GM18505 (cell line): ENCODE measurements at regions not wholly inside any gene's neighbourhood (a gene's known extent, or its start where the extent isn't known, plus 50 kb on each side); places are given as distances from the start of the nearest gene placed in this dataset.

Source experiments
- ATAC-seq: cut with Tn5 transposase; IDR thresholded peaks from one replicate; pipeline ENCODE4 v1.9.1; 2021; ENCODE audit not compliant: unreplicated experiment
- POLR2A ChIP-seq: IDR thresholded peaks from 4 replicates; pipeline ENCODE4 v1.6.1; 2011; ENCODE audit warnings: borderline replicate concordance; ENCODE audit not compliant: insufficient read depth, insufficient read length; ENCODE audit errors: extremely low read depth

DNA sequence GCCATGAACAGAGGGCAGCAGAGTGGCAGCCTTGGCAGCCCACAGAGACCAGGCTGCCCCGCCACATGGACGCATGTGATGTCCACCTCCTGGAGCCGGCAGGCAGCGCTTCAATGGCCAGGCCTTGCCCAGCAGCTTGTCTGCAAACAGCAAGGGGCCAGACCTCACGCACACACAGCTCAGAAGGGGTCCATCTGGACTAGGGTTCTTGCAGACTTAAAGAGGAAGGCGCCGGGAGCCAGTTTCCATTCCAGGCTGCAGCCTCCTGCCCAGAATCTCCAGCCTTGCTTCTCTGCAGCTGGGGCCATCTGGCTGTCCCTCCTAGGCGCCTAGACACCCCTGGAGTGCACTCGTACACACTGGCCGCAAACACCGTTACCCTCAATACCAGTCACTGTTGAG lies 91.9 kb upstream of the TMEM45B start:
- TF ChIP-seq POLR2A, result no peak

DNA sequence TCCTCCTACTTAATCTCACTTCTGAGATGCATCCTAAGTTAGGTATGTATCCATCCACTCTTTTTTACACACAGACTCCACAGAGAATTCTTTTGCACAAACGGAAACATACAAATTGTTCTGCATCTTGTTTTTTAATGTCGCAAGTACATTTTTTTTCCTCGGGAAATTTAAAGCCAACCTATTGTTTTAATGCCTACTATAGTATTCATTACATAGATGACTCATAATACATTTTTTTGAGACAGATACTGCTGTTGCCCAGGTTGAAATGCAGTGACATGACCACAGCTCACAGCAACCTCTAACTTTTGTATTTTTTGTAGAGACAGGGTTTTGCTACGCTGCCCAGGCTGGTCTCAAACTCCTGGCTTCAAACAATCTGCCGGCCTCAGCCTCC lies 90.8 kb upstream of the TMEM45B start:
- no peak for TF ChIP-seq POLR2A
- no peak for ATAC-seq

More for the DNA sequence above, 91.9 kb upstream of the TMEM45B start:
- ATAC-seq, result no peak

DNA sequence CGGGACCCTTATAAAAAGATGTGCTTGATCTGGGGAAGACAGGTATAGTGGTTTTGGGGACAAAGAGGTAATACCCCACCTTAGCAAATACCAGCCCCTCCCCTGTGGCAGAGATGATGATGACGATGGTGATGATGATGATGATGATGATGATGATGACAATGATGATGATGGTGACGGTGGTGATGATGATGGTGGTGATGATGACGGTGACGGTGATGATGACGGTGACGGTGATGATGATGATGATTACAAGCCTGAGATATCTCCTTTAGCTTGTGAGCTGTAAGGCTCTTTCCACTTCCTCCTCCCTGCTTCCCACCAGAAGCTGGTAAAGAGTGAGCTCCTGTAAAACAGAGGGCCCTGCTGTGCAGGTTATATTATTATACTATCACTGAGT lies 89.5 kb upstream of the TMEM45B start:
- ATAC-seq, result no peak
- TF ChIP-seq POLR2A, result no peak

DNA sequence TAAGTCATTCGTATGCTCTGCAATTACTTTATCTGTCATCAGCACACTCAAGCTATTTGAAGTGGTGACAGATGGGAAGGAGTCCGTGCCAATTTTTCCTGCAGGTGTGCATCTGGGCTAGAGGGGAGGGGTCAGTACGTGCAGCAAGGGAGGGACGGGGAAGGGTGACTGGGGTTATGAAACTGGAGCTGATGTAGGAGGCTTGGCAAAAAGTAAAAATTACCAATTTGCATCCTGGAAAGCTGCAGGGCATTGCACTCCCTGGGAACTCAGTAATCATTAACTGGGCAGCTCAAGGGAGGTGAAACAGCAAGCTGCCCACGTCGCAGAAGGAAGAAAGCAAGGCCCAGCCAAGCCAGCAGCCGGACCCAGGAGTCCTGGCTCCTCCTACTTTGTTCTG lies 87.1 kb upstream of the TMEM45B start:
- no peak for TF ChIP-seq POLR2A
- no peak for ATAC-seq

DNA sequence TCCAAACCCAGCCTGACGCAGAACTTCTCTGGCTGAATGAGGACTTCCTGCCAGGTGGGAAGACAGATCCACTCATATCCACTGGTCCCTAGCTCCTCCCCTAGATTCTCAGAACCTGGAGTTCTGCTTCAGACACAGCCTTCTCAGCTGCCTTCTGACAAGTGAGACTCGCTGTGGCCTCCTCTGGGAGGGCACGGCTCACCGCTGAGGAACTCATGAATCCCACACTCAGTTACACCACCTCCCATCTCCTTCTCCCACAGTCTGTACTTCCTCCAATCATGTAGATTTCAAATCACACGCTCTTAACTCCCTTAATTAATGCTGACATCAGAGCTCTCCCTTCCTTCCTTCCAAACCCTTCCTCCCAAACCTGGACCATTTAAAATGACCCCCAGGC lies 86.4 kb upstream of the TMEM45B start:
- no peak for TF ChIP-seq POLR2A
- no peak for ATAC-seq

DNA sequence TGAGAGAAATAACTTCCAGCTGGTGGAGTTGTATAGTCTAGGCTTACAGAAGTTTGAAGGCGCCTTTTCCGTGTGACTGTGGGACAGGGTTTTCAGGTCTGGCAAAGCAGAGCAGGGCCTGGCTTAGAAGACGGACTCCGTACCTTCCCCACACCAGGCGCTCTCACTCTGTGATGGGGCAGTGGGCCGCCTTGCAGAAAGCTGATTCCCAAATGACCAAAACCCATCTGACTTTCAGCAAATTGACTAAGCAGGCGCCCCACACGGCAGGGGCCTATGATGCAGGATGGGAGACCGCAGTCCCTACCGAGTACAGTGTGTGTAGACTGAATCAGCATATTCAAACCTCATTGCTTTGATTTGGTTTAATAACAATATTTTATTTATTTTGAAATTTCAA lies 85.8 kb upstream of the TMEM45B start:
- no peak for TF ChIP-seq POLR2A
- ATAC-seq, result no peak

DNA sequence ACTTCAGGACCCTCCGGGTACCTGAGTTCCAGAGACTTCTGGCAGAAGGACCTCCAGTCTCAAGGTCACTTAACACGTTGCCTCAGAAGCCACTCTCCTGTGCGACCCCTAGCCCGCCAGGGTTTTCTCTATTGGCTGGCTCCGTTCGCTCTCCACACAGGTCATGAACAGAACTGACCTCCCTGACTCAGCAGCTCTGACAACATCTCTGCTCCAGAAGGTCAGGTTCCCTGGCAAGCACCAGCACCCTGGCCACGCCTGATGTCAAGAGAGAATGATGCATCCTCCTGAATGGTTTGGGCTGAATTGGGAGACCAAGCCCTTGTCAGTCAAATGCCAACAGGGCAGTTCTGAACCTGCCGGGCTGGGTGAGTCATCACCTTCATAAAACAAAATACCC lies 84.3 kb upstream of the TMEM45B start:
- TF ChIP-seq POLR2A, result no peak
- no peak for ATAC-seq

DNA sequence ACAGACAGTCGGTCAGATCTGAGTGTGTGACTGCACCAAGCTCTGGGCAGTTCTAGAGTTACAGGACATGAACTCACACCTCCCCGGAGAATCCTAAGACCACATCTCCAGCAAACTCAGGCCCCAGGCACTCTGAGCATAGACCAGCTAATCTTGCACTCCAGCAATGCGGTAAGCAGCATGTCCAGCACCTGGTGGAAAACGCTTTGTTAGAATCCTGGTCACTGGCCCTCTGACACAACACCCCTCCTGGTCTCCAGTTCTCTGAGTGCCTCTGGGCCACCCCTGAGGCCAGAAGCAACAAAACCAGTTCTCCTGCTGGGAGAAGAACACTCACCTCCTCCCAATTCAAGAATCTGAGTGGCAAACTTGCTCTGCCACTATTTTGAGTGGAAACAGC lies 82.7 kb upstream of the TMEM45B start:
- no peak for ATAC-seq
- no peak for TF ChIP-seq POLR2A

DNA sequence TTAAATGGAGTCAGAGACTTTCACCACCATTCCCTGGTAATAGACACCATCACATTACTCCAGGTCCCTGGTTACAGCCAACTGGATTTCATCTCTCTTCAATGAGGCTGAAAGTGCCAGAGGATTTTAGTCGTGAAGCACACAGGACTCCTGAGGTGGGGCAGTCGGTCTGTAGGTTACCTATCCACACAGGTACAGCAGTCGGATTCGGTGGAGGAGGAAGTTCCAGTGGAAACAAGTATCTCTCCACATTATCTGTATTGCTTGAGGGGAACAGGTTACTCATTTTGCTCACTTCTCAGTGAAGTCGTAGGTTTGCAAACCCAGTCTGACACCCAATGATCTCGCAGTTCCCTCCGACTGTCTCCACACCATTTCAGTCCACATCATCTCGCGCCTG lies 82.3 kb upstream of the TMEM45B start:
- no peak for ATAC-seq
- no peak for TF ChIP-seq POLR2A

DNA sequence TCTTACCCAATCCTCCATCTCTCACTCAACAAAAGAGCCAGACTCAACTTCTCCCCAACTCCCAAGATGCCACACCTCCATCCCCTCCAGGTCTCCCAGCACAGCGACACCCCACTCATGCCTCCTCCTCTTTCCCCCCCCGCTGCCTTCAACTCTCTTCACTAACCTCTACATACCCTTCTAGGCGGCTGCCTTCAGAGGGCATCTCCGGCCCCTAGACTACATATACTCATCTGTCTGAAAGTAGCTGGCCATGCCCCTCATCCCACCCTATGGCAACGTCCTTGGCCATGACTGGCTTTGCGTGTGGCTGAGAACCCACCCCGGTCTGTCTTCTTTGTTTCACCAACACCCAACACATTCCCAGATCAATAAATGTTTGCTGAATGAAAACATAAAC lies 81.7 kb upstream of the TMEM45B start:
- ATAC-seq, result no peak
- TF ChIP-seq POLR2A, result no peak

DNA sequence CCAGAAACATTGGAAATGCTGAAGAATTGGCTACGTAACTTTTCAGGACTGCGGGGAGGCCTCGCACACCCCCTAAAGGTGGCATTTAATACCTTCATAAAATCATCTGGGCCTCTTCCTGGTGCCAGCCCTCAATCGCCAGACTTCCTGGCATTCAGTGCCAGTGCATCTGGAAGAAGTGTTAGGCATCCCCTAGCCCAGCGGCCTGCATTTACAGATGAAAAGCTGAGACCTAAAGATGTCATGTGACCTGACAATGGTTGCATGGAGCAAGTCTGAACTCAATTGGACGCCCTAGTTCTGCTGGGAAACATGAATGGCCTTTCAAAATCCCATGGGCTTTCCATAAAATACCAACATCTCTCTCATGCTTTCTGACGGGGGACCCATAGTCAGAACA lies 81.0 kb upstream of the TMEM45B start:
- no peak for ATAC-seq
- TF ChIP-seq POLR2A, result no peak

DNA sequence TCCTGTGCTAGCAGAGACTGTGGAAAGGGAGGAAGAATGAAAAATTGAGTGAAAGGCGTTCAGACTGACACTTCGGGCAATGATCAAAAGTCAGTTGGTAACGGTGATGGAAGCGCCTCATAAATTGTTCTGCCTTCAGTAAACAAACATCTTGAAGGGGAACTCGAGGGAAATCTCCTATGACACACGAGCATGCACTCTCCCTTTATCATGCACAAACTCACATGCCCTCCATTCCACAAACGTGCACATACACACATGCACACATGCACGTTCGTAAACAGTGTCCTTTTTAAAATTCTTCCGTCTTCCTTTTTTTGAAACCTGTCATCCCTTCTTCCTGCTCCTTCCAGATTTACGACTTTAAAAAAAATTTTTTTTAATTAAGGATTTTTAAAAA lies 77.8 kb upstream of the TMEM45B start:
- ATAC-seq, result no peak
- no peak for TF ChIP-seq POLR2A

DNA sequence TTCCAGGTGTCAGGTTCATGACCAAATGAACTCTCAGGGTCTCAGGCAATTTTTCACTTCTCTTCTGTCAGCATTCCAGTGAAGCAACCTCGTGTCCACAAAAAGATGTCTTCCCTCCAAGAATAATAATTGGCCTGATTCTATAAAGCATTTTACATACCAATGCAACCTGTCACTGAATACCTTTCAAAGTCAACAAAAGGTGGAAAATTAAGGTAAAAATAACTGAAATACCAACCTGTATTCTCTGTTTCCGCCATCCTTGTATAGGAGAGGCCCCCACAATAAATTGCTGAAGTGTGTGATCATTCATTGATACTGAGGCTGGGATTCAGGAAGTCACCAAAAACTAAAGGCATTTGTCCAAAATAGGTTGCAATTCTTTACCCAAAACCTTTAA lies 77.4 kb upstream of the TMEM45B start:
- ATAC-seq, result no peak
- no peak for TF ChIP-seq POLR2A

DNA sequence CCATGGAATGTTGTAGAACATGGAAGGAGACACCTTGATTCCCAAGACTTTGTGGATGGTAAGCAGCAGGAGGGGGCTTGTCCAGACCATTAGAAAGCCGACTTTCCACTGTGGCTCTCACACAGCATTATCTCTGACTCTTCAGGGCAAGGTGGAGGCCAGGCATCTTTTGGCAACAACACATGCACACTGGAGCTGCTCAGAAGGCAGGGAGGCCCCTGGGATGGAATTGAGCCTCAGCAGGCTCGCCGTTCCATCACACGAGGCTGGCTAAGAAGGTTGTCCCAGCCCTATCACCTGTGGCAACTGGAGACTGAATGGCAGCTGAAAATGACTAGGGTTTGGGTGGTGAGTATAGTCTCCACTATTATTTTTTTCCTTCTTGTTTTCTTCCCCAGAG lies 76.3 kb upstream of the TMEM45B start:
- TF ChIP-seq POLR2A, result no peak
- no peak for ATAC-seq

DNA sequence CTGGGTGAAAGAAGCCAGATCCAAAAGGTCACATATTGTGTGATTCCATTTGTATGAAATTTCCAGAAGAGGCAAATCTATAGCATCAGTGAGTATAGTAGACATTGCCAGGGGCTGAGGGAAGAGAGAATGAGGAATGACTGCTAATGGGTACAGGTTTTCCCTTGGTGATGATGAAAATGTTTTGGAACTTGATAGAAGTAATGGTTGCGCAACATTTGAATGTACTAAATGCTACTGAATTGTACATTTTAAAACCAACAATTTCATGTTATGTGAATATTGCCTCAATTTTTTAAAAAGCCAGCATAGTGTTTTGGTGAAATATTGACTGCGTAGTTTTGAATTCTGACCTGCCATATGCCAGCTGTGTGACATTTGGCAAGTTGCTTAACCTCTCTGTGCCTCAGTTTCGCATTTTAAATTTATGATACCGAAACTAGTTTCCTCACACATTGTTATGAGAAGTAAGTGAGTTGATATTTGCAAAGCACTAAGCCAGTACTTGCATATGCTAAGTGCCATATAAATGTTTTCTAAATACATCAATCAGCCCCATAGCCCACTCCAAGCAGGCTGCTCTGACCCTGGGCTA lies 75.4 kb upstream of the TMEM45B start:
- no peak for ATAC-seq
- TF ChIP-seq POLR2A, result no peak
